ENCODE measurements at regions not wholly inside any gene's neighbourhood (a gene's known extent, or its start where the extent isn't known, plus 50 kb on each side); places are given as distances from the start of the nearest gene placed in this dataset.
A peak's percentile ranks its signal among the peaks of the same experiment; 100 is the strongest.
"Not testable (repeated sequence)": the region's sequence is repeated elsewhere in the genome, so short reads cannot be mapped to it uniquely, and the experiment has no call there.

GRCh38 chr20:2203436-2203835, 92.4 kb upstream of the TGM3 start:
- DNase-seq: no peak

- no peak for DNase-seq
Measured at GRCh38 chr20:2204021-2204420, 91.8 kb upstream of the TGM3 start.

GRCh38 chr20:2206957-2207769, 88.6 kb upstream of the TGM3 start:
- DNase-seq: peak; percentile 76

GRCh38 chr20:2207770-2208097, 88.1 kb upstream of the TGM3 start:
- no peak for DNase-seq

GRCh38 chr20:2208897-2209296, 86.9 kb upstream of the TGM3 start:
- DNase-seq: no peak

- no peak for DNase-seq
Measured at GRCh38 chr20:2210646-2211552, 84.9 kb upstream of the TGM3 start.

GRCh38 chr20:2212456-2213015, 83.3 kb upstream of the TGM3 start:
- DNase-seq: no peak

GRCh38 chr20:2213401-2213800, 82.4 kb upstream of the TGM3 start:
- no peak for DNase-seq

GRCh38 chr20:2217857-2218539, 77.8 kb upstream of the TGM3 start:
- DNase-seq: peak; percentile 33

- no peak for DNase-seq
Measured at GRCh38 chr20:2219481-2220006, 76.3 kb upstream of the TGM3 start.

GRCh38 chr20:2220298-2220697, 75.5 kb upstream of the TGM3 start:
- DNase-seq: no peak

GRCh38 chr20:2221921-2222320, 73.9 kb upstream of the TGM3 start:
- no peak for DNase-seq

GRCh38 chr20:2223558-2224367, 72.0 kb upstream of the TGM3 start:
- no peak for DNase-seq

- no peak for DNase-seq
Measured at GRCh38 chr20:2224368-2224639, 71.5 kb upstream of the TGM3 start.

GRCh38 chr20:2227285-2227684, 68.5 kb upstream of the TGM3 start:
- not testable (repeated sequence) for DNase-seq

GRCh38 chr20:2227861-2228260, 67.9 kb upstream of the TGM3 start:
- DNase-seq: no peak

- no peak for DNase-seq
Measured at GRCh38 chr20:2228926-2229325, 66.9 kb upstream of the TGM3 start.

- DNase-seq: no peak
Measured at GRCh38 chr20:2230726-2231488, 64.9 kb upstream of the TGM3 start.

GRCh38 chr20:2231701-2232100, 64.1 kb upstream of the TGM3 start:
- no peak for DNase-seq

- no peak for DNase-seq
Measured at GRCh38 chr20:2234598-2235191, 61.1 kb upstream of the TGM3 start.

GRCh38 chr20:2236256-2236655, 59.5 kb upstream of the TGM3 start:
- no peak for DNase-seq

Measured in activated naive CD4-positive, alpha-beta T cell treated with anti-CD3 and anti-CD28 coated beads, Interleukin-2, amount 50 U/mL, for 16 hours (primary cell).